ENCODE measurements at regions not wholly inside any gene's neighbourhood (a gene's known extent, or its start where the extent isn't known, plus 50 kb on each side); places are given as distances from the start of the nearest gene placed in this dataset.
"Not testable (repeated sequence)": the region's sequence is repeated elsewhere in the genome, so short reads cannot be mapped to it uniquely, and the experiment has no call there.

DNA sequence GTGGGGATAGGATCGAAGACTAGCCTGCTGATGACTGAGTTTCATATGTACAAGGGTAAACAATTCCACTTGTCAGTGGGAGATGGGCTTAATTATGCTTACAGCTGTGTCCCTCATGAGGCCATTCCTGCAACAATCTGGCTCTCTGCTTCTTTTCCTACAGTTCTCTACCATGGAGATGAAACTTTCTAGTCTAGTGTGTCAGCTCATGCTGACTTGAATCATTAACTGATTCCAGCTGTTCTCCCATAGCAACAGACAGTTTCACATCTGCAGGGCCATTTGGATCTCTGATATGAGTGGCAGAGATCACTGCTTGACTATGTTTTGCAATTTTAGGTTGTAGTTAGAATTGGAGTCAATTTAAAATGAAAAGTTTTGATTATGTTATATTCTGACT is 1251.7 kb upstream of the RAG2 start:
- intact Hi-C loops (cut with DNase I), result no loop called here
- DNase-seq (no peak), ATAC-seq (no peak)
- Histone ChIP-seq H3K27ac (no peak overlapping the region), H3K4me1 (no peaks in the 10 kb centered on the region), H3K4me3 (no peak overlapping the region), H3K9me3 (no peaks in the 10 kb centered on the region), H3K36me3 (no peaks in the 10 kb centered on the region), H3K27me3 (ENCODE audit: low read depth) (no peaks in the 10 kb centered on the region)
- TF ChIP-seq, protein P1, sequence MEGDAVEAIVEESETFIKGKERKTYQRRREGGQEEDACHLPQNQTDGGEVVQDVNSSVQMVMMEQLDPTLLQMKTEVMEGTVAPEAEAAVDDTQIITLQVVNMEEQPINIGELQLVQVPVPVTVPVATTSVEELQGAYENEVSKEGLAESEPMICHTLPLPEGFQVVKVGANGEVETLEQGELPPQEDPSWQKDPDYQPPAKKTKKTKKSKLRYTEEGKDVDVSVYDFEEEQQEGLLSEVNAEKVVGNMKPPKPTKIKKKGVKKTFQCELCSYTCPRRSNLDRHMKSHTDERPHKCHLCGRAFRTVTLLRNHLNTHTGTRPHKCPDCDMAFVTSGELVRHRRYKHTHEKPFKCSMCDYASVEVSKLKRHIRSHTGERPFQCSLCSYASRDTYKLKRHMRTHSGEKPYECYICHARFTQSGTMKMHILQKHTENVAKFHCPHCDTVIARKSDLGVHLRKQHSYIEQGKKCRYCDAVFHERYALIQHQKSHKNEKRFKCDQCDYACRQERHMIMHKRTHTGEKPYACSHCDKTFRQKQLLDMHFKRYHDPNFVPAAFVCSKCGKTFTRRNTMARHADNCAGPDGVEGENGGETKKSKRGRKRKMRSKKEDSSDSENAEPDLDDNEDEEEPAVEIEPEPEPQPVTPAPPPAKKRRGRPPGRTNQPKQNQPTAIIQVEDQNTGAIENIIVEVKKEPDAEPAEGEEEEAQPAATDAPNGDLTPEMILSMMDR (IDR thresholded peaks at IDR 0.05), result no peak

DNA sequence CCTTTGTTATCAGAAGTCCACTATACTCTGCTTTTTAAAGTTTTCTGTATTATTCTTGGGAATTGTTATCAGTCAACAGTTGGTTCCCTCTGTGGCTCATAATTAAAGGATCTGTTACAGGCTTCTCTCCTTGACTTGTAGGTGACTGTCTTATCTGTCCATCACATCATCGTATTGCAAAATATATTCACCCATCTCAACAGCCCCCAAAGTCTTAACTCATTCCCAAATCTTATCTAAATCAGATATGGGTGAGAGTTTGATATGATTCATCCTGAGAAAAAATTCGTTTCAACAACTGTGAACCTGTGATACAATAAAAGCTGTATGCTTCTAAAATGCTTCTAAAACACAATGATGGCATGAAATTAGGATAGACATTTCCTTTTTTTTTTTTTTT is 1245.6 kb upstream of the RAG2 start:
- no peaks in the 10 kb centered on the region for H3K9me3 ChIP-seq
- no peak overlapping the region for H3K4me3 ChIP-seq
- no peaks in the 10 kb centered on the region for H3K27me3 ChIP-seq (ENCODE audit: low read depth)
- no peak overlapping the region for H3K27ac ChIP-seq
- ATAC-seq (no peak), DNase-seq (no peak)
- H3K36me3 ChIP-seq, result no peaks in the 10 kb centered on the region
- TF ChIP-seq, protein P1 (IDR thresholded peaks at IDR 0.05), result no peak
- intact Hi-C loops (cut with DNase I), result no loop called here
- H3K4me1 ChIP-seq, result no peaks in the 10 kb centered on the region

DNA sequence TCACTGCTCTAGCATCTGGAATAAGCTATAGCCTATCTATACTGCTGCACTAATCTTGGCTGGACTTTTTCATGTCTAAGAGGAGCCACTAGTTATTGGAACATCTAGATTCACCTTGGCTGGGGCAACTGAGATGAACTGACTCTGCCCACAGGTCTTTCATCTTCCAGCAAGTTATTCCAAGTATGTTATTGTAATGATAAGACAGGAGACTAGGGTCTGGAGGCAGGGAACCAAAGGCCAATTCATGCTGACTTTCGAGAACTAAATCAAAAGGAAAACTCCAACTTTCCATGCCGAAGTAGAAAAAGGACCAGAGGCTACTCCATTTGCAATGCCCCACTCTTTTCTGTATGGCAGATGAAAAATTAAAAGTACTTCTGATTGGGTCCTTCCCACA is 1243.0 kb upstream of the RAG2 start:
- H3K27me3 ChIP-seq (ENCODE audit: low read depth), result no peaks in the 10 kb centered on the region
- H3K27ac ChIP-seq, result no peak overlapping the region
- intact Hi-C loops (cut with DNase I), result no loop called here
- no peak overlapping the region for H3K4me3 ChIP-seq
- no peaks in the 10 kb centered on the region for H3K36me3 ChIP-seq
- H3K9me3 ChIP-seq, result no peaks in the 10 kb centered on the region
- H3K4me1 ChIP-seq, result no peaks in the 10 kb centered on the region
- no peak for DNase-seq
- TF ChIP-seq, protein P1 (IDR thresholded peaks at IDR 0.05), result no peak
- no peak for ATAC-seq

DNA sequence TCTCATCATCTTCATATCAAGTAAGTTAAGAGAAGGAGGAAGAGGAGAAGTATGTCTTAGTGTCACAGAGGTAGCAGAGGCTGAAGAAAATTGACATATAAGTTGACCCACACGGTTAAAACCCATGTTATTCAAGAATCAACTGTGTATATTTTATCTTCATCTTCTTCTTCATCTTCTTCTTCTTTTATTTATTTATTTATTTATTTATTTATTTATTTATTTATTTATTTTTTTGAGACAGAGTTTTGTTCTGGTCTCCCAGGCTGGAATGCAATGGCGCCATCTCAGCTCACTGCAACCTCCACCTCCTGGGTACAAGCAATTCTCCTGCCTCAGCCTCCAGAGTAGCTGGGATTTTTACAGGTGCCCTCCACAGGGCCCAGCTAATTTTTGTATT is 1242.3 kb upstream of the RAG2 start:
- ATAC-seq; DNase-seq; H3K36me3 ChIP-seq; H3K4me3 ChIP-seq; intact Hi-C loops (cut with DNase I); H3K27ac ChIP-seq; H3K9me3 ChIP-seq; H3K4me1 ChIP-seq; H3K27me3 ChIP-seq (ENCODE audit: low read depth): not testable (repeated sequence)

DNA sequence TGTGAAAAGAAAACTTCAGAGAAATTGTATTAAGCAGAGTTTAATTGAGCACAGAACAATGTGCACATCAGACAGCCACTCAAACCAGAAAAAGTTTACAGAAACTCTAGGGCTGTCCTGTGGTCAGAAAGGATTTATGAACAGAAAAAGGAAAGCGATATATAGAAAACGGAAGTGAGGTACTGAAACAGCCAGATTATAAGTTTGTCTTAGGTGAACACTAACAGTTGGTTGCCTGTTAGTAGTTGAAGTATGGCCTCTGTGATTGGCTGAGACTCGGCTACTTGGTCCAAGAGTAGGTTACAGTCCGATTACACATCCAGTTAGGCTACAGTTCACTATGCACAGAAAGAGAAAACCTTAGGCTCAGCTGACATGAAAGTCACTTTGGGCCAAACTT is 1232.5 kb upstream of the RAG2 start:
- TF ChIP-seq, protein P1 (IDR thresholded peaks at IDR 0.05), result no peak
- DNase-seq, result no peak
- Histone ChIP-seq H3K9me3 (no peaks in the 10 kb centered on the region), H3K36me3 (no peaks in the 10 kb centered on the region), H3K27ac (no peak overlapping the region), H3K4me3 (no peak overlapping the region), H3K4me1 (no peaks in the 10 kb centered on the region), H3K27me3 (ENCODE audit: low read depth) (no peaks in the 10 kb centered on the region)
- intact Hi-C loops (cut with DNase I), result no loop called here
- ATAC-seq, result no peak

DNA sequence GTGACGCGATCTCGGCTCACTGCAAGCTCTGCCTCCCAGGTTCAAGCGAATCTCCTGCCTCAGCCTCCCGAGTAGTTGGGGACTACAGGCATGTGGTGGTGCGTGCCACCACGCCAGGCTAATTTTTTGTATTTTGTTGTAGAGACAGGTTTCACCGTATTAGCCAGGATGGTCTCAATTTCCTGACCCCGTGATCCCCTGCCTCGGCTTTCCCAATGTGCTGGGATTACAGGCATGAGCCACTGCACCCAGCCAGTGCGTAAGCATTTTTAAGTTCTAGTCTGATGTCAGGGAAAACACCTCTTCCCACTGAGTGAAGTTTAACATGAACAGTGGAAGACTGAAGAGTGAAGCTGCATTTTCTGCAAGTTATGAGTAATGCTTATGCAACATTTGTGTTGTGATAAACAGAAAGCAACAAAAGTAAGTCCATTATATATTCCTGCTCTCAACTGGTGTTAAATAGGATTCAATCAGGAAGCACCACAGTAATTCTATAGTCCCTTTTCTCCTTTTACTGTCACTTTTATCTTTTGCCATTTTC is 1219.8 kb upstream of the RAG2 start:
- ATAC-seq (no peak), DNase-seq (no peak)
- no peak overlapping the region for H3K27ac ChIP-seq
- no peak overlapping the region for H3K4me3 ChIP-seq
- no peaks in the 10 kb centered on the region for H3K27me3 ChIP-seq (ENCODE audit: low read depth)
- H3K9me3 ChIP-seq, result no peaks in the 10 kb centered on the region
- no peaks in the 10 kb centered on the region for H3K36me3 ChIP-seq
- TF ChIP-seq, protein P1 (IDR thresholded peaks at IDR 0.05), result no peak
- H3K4me1 ChIP-seq, result no peaks in the 10 kb centered on the region
- intact Hi-C loops (cut with DNase I), result no loop called here
